ENCODE measurements at regions not wholly inside any gene's neighbourhood (a gene's known extent, or its start where the extent isn't known, plus 50 kb on each side); places are given as distances from the start of the nearest gene placed in this dataset.
A peak's percentile ranks its signal among the peaks of the same experiment; 100 is the strongest.

GRCh38 chr4:138858419-138858818 is 157.2 kb upstream of the NOCT start:
- no peak for DNase-seq (ENCODE audit: low read depth)

- no peak for DNase-seq (ENCODE audit: low read depth)
Observed at GRCh38 chr4:138857416-138857815, 158.2 kb upstream of the NOCT start.

GRCh38 chr4:138852681-138853080 is 162.9 kb upstream of the NOCT start:
- no peak for DNase-seq (ENCODE audit: low read depth)

GRCh38 chr4:138851391-138852335 is 163.9 kb upstream of the NOCT start:
- DNase-seq (ENCODE audit: low read depth), result peak; percentile 43

GRCh38 chr4:138845664-138846063 is 169.9 kb upstream of the NOCT start:
- no peak for DNase-seq (ENCODE audit: low read depth)

- no peak for DNase-seq (ENCODE audit: low read depth)
Observed at GRCh38 chr4:138845054-138845453, 170.5 kb upstream of the NOCT start.

GRCh38 chr4:138843616-138844015 is 172.0 kb upstream of the NOCT start:
- no peak for DNase-seq (ENCODE audit: low read depth)

- no peak for DNase-seq (ENCODE audit: low read depth)
Observed at GRCh38 chr4:138841343-138841742, 174.2 kb upstream of the NOCT start.

- no peak for DNase-seq (ENCODE audit: low read depth)
Observed at GRCh38 chr4:138838251-138838650, 177.3 kb upstream of the NOCT start.

- DNase-seq (ENCODE audit: low read depth), result peak; percentile 6
Observed at GRCh38 chr4:138835832-138836533, 179.6 kb upstream of the NOCT start.

- no peak for DNase-seq (ENCODE audit: low read depth)
Observed at GRCh38 chr4:138833974-138834373, 181.6 kb upstream of the NOCT start.

GRCh38 chr4:138832563-138832962 is 183.0 kb upstream of the NOCT start:
- DNase-seq (ENCODE audit: low read depth), result no peak

GRCh38 chr4:138831948-138832347 is 183.6 kb upstream of the NOCT start:
- DNase-seq (ENCODE audit: low read depth), result no peak

- DNase-seq (ENCODE audit: low read depth), result no peak
Observed at GRCh38 chr4:138828926-138829325, 186.7 kb upstream of the NOCT start.

GRCh38 chr4:138826754-138827153 is 188.8 kb upstream of the NOCT start:
- no peak for DNase-seq (ENCODE audit: low read depth)

GRCh38 chr4:138826322-138826721 is 189.3 kb upstream of the NOCT start:
- DNase-seq (ENCODE audit: low read depth), result no peak

- DNase-seq (ENCODE audit: low read depth), result no peak
Observed at GRCh38 chr4:138821331-138821730, 194.2 kb upstream of the NOCT start.

- DNase-seq (ENCODE audit: low read depth), result no peak
Observed at GRCh38 chr4:138816875-138817274, 198.7 kb upstream of the NOCT start.

GRCh38 chr4:138815811-138816210 is 199.8 kb upstream of the NOCT start:
- no peak for DNase-seq (ENCODE audit: low read depth)

GRCh38 chr4:138805736-138806135 is 209.8 kb upstream of the NOCT start:
- DNase-seq (ENCODE audit: low read depth), result no peak

- peak; percentile 34 for DNase-seq (ENCODE audit: low read depth)
Observed at GRCh38 chr4:138804711-138805110, 210.9 kb upstream of the NOCT start.

- DNase-seq (ENCODE audit: low read depth), result no peak
Observed at GRCh38 chr4:138803051-138803450, 212.5 kb upstream of the NOCT start.

- DNase-seq (ENCODE audit: low read depth), result no peak
Observed at GRCh38 chr4:138802499-138802898, 213.1 kb upstream of the NOCT start.

All from amniotic epithelial cell (primary cell).